SHP77 (cell line): ENCODE measurements at regions not wholly inside any gene's neighbourhood (a gene's known extent, or its start where the extent isn't known, plus 50 kb on each side); places are given as distances from the start of the nearest gene placed in this dataset.
"Not testable (repeated sequence)": the region's sequence is repeated elsewhere in the genome, so short reads cannot be mapped to it uniquely, and the experiment has no call there.

ENCODE experiments used
- DNase-seq, 2 experiments: peaks; one replicate each; lab custom pipeline; 2025; lab: John Stamatoyannopoulos, UW

GRCh38 chr2:8139668-8140200 lies 542.1 kb upstream of the ID2 start:
- no peak for DNase-seq

DNA sequence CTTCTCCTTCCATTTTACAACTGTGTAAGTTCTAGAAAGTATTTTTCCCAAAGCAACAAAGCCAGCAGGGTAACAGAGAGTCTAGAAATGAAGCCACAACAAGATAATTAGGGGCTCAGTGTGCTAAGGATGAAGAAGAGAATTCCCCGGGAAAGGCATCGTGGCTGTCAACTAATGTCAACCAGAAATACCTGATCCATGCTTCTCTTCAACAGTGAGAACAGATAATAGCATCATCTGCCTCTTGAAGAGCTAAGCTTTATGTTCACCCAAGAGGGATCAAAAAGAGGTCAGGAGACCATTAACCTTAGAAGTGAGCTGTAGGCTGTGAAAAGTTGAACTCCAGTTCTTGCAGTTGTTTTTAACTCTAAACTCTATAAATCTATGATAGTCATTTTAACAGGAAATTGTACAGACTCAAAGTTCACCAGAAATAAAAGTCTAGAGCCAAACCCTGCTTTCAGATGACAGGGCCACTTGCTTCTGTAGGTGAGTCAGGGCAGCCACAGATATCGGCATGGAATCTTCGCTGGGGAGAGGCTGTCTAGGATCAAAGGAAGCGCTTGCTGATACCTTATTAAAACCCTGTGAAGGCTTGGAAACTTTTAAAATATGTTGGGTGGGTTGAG lies 540.7 kb upstream of the ID2 start:
- no peak for DNase-seq

GRCh38 chr2:8141780-8142179 lies 540.1 kb upstream of the ID2 start:
- no peak for DNase-seq

DNA sequence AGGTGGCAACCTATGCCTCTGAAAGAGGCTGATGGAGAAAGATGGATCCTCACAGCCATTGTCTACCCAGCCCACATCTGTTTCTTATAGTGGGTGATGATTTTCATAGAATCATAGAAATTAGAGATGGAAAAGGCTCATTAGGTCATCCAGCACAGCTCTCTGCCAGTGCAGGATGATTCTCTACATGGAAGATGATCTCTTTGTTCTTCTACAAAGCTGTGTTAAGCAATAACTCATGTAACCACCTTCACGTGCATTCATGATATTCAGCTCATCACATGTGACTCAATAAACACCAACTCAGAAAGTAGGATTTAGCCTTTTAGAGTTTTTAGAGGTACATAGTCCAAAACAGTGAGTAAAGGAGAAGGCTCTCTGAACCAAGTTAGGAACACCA lies 539.4 kb upstream of the ID2 start:
- no peak for DNase-seq

GRCh38 chr2:8144131-8144631 lies 537.7 kb upstream of the ID2 start:
- DNase-seq, result no peak

DNA sequence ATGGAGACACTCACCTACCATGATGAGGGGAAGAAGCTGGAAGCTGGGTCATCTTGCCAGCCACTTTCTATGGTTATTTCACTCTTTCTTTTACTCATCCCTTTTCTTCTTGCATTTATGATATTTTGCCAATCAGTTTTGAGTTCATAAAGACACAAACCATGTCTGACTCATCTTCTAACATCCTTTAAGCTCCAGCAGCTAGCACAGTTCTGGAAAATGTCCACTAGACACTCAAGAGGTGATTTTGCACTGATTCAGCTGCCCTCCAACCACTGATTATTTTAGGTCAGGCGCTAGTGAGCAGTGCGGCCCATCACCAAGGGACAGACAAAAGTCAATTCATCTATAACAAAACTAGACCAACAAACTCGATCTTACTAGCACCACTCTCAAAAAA lies 537.1 kb upstream of the ID2 start:
- DNase-seq, result no peak

DNA sequence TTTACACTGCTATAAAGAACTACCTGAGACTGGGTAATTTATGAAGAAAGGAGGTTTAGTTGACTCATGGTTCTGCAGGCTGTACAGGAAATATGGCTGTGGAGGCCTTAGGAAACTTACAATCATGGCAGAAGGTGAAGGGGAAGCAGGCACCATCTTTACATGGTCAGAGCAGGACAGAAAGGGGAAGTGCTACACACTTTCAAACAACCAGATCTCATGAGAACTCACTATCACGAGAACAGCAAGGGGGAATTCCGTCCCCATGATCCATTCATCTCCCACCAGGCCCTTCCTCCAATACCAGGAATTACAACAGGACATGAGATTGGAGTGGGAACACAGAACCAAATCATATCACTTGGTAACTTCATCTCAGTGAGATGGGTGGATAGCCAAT lies 536.5 kb upstream of the ID2 start:
- not testable (repeated sequence) for DNase-seq

GRCh38 chr2:8146132-8147005 lies 535.5 kb upstream of the ID2 start:
- DNase-seq, result peak; percentile 57 to 70

DNA sequence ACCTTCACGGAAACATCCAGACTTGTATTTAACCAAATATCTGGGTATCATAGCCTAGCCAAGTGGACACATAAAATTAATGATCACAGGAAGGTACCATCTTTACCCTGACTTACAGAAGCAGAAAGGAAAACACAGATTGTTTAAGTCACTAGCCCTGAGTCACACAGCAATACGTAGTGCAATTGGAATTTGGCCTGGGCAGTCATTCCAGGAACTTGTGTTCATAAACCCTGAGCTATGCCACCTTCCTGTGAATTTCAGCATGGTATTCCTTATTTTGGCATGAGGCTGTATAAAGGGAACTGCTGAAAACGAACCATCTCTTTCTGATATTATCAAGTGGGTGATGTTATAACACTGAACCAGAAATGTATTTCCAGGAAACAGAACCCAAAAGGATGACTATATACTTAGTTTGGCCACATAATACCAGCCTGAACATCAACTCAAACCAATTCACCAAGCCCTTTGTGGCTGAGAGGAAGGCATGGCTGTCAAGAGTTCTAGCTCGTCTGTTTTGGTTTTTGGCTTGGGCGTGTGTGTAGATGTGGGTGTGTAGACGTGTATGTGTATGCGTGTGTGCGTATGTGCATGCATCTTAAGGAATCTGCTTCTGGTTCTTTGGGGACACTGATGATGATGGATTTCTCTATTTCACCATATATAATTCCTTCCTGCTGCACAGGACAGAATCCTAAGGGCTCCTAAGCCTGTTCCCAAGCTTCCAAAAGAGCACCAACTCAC lies 533.4 kb upstream of the ID2 start:
- DNase-seq, result no peak

- no peak for DNase-seq
These were observed 532.9 kb upstream of the ID2 start for GRCh38 chr2:8149007-8149405.

DNA sequence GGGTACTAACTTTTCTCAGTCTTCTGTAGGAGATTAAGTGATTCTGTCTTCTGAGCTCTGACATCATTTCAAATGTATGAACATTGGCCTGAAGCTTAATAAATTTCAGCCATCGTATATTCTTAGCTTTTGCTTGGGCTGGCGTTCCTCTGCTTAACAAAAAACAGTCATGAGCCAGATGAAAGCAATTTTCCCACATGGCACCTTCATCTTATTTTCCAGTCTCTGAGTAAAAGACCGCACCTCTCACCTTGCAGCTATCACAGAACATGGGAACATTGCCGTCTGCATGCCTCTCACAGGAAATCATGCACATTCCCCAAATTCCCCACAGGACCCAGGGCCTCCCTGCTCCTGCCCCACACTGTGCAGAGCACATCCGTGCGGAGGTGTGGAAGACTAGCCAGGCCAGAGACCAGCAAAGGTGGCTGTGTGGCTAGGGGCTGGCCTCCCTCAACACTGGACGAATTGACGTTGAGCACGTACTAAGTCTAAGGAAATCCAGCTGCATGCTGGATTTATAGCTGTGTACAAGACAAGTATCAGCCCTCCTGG lies 531.8 kb upstream of the ID2 start:
- no peak for DNase-seq

DNA sequence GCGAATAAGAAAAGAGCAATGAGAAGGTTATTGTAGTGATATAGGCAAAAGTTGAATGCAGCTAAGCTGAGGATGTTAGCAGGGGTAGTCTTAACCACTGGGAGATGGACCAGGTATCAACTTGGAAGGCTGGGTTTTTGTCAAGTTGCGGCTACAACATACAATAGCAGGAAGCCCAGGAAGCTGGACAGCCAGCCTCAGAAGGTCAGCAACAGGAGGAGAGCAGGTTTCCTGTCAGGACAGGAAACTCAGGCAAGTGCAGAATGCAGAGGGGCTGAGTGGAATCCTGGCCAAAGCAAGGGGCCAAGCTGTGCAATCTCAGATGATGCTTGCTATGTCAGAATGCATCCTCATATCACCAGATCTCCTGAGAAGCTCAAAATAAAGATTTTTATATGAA lies 530.0 kb upstream of the ID2 start:
- DNase-seq, result no peak

DNA sequence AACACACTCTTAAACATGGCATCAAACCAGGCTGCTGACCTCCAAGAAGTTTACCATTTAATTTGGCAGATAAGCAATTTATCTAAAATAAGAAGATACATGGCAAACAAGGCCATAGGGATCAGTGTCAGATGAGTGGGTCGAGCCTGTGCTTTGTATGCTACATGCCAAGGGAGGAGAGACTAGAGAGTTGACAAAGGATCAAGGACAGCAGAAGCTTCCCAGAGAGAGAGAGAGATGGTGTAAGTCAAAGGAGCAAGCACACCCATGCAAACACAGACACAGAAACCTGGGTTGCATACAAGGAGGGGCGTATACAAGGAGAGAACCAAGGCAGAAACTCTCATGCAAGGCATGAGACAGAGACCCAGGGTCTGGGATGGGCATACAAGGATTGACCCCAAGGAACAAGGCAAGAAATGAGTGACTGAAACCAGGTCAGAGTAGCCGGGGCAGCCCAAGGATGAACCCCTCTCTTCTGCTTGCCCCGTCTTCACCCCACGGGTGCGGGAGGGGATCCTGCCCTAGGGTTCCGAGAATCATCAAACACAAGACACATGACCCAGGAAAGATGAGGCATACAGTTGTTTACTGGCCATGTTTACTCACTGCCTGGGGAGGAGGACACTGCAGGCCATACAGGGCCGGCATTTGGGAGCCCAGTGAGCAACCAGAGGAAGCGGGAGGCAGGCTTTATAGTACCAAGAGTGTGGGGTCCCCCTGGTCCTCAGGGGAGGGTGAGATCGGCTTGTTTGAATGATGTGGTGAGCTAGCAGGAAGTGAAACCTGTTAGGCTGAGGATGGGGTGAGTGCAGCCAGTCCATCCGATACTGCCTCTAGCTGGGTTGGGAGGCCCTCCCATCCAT lies 529.2 kb upstream of the ID2 start:
- DNase-seq, result no peak

DNA sequence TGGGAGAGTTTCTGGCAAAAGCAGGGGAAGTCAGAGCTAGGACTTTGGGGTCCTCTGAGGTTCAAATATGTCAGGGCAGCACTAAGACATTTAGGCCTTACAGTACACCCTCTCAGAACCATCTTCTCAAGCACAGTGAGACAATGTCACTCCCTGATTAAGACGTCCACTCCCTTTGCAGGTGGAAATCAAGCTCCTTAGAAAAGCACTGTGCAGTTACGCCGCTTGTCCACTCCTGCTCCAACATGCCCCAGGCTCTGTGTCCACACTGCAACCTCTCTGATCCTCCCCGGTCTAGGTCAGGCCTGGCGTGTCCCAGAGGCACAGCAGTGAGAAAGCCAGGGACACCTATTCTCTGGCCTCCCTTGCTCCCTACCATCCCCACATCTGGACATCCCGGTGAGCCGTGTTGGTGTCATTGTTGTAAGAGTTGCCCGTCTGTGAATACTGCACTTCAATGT lies 528.6 kb upstream of the ID2 start:
- DNase-seq, result no peak

DNA sequence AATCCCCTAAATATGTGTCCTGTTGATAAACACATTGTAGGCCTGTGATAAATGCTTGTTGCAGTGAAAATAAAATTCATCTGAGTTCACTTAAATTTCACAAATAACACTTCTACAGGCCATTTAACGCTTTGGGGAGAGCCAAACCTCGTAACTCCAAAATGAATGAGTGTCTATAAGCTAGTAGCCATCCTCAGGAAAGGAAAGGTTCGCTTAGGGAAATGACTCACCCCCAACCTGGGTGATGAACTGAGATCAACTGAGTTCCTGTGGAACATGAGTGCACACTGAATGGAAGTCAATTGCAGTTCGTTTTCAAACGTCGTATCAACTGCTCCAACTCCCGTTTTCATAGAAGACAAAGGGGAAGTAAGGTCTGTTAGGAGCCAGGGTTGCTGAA lies 527.6 kb upstream of the ID2 start:
- no peak for DNase-seq

- DNase-seq, result no peak
These were observed 526.9 kb upstream of the ID2 start for GRCh38 chr2:8154936-8155335.

DNA sequence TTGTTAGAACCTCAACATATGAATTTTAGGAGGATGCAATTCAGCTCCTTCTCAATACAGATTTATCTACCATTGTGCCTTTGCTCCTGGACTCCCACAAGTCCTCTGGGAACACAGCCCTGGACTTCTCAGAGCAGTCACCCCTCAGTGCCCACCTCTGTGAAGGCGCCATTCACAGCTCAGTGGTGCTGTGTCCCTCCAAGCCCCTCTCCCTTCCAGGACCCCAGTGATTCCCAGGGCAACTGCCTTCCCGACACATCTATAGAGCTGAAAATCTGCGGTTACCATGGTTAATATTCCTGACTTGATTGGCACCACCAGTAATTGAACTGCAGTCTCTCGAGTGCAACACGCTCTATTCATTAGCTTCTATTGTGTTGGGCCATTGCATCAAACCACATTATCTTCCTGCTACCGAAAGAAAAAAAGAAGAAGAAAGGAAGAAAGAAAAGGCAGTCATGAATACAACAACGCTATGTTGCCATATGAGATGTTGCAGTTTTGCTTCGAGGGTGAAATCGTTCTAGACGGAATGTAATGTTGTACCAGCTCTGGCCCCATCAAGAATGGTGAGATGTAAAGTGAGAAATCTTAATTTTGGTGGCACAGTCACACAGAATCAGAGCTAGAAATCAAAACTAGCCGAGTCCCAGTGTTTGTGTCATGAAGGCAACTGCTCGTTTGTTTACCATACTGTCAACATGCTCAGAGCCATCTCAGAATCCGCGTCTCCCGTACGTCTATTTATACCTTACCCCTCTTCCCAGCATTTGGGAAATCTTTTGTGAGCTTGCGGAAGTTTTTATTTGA lies 524.0 kb upstream of the ID2 start:
- DNase-seq, result no peak

DNA sequence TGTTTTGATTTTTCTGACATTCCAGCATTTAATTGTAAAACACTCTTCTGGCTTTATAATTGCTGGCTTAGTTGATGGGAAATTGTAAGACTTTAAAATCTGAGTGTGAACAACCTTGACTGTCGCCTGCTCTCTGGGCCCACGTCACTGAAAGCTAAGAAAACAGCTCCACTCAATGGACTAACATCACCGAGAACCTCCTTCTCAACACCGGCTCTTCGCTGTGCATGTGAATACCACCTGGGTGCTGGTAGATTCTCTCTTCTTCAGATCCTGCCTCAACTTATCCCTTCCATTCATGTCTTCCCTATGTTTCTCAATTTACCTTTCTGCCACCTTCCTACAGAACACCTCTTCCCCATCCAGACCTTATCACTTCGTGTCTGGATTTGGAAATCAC lies 523.1 kb upstream of the ID2 start:
- no peak for DNase-seq

- no peak for DNase-seq
These were observed 522.5 kb upstream of the ID2 start for GRCh38 chr2:8159211-8159965.
